HPDE6-E6E7 (cell line): ENCODE measurements at regions not wholly inside any gene's neighbourhood (a gene's known extent, or its start where the extent isn't known, plus 50 kb on each side); places are given as distances from the start of the nearest gene placed in this dataset.

Experiments used
- DNase-seq: peaks from one replicate; pipeline ENCODE4 v3.0.0; 2011; ENCODE audit warnings: missing footprints; ENCODE audit errors: extremely low spot score

DNA sequence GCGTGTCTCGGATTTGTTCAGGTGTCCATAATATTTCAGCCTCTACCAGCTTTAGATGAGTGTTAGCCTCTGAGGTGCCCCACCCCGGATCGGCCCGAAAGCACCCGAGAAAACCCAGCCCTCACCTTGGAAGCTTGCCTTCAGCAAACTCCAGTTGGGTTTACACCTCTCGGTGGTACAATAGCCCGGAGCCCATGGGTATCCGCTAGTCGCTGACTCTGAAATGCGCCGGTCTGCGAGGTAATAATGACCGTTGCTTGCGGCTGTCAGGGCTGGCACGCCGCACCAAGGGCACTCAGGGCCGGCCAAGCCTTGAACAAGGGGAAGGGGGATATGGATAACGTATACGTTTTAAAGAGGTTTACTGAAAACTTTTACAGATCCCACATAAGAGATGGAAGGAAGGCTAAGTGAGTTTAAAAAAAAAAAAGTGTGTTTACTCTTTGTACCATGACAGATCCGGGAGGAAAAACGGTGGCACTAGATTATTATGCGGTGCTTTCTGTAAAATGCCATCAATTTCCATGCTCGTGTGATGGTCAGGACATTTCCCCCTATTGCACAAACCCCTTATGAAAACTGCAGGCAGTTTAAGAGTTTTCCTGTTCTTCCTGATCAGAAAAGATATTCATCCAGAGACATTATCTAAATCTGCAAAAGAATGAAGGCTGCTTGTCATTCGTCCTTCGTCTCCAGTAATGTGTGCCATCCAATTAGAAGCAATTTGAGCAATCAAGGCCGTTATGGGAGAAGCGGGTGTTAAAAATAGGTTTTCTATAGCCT lies 124.2 kb downstream of the TMEM161B start:
- no peak for DNase-seq

DNA sequence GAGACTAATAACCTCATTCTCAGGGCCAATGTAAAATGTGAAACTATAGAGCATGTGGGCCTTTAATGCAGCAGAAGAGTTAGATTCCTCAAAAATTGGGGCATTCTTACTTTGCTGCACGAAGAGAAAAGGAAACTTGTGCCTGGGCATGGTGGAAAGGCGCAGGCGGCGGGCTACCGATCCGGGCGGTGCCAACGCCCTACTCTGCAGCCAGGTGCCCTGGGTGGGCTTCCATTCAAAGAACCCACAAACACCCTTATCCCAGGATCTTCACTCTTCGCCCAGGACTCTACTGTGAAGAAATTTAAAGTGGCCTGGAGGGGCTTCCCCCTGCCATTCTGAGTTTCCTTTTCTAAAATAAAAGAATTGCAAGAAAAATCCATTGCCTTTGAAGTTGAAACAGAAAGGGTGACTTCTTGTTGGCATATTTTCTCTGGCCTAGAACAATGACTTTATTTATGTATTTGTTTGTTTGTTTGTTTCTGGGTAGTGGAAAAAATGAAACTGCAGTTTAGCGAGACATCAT lies 124.9 kb downstream of the TMEM161B start:
- no peak for DNase-seq

DNA sequence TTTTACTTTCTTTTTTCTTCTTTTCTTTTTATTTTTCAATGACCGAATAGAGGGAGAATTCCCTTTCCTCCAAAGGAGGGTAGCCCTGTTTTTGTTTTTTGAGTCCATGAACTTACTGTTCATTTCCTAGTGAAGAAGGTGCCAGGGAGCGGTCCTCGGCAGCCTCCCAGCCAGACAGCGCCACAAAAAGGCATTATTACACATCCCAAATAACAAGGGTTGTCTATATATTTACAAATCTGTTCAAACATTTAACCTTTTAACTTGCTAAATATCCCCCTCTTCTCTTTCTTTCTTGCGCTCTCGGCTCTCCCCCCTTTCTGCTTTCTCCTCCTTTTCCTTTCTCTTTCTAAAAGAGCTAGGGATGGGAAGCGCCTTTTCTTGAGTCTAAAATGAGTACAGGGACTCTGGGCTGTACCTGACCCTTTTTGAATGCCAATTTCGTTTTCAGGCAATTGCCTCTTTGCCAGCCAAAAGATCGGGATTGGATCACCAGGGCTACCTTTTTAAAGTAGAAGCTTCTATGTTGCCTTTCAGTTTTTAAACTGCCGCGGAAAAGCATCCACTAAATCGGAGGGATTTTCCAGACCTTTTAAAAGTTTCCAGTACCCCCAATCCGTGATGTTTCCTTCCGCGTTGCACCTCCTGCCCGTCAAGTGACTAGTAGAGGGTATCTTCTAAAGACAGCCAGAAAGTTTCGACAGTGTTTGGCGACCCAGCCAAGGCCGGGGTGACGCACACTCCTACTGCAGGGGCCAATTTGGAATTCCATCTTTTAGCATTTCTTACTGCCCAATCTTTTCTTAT lies 125.6 kb downstream of the TMEM161B start:
- DNase-seq, result no peak

DNA sequence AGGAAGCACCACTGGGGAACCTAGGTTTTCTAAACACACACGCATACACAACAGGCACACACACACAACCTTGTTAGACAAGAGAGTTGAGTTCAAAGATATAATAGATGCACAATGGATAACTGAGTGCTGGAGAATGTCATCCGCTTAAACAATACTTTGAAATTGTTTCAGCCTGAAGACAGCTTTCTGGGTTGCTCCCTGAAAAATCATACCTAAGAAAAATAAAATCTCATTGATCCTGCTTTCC lies 126.1 kb downstream of the TMEM161B start:
- no peak for DNase-seq

DNA sequence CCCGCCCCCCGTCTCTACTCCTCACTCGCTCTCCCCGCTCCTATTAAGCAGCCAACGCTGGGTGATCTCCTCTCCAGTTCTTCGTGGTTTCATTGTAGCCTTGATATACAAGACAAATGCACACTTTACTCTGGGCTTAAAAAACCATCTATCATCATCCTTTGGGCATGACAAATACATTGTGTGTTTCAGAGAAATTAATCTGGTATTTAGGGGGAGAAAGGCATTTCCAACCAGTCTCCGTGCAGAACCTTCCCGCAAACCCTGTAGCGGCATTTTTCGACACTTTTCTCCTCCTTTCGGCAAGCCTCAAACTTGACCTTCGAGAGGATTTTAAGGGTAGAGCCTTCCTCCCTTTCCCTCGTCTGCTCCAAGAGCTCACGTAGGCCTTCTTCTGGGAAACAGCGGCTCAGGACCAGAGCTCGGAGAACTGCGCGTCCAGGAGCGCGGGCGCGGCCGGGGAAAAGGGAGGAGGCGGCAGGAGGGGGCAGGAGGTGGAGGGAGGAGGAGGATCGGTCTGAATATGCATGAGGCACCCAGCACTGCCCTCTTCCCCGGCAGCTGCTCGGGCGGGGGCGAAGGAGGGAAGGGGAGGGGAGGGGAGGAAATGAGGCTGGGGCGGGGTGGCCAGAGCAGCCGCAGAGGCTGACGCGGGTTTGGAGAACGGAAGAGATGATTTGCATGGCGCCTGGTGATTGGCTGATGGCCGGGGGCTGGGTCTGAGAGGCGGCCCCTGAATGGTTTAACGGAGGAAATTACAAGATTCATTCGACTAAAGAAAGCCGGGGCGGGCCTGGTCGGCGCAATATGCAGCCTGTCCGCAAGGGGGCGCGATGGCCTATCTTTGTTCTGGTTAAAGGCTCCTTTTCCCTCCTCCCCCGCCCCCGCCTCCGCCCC lies 127.5 kb downstream of the TMEM161B start:
- DNase-seq, result peak; percentile 90

DNA sequence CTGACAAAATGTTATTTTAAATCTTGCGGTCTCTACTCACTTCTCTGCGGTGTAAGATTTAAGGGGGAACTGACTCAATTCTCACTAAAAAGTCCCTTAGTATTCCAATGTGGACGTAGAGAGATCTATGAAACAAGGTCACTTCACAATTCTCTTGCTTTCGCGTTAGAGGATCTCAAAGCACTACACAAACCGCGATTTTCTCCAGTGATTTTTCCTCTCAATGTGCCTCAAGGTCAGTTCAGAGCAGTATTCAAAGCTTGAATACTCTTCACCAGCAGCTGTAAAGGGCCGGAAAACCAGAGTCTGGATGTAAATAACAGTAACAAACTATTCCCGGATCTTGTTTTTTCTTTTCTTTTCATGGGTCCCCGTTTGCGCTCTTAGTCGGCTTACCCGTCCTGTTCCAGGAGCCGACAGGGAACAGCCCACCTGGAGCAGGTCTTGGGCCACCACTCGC lies 128.2 kb downstream of the TMEM161B start:
- DNase-seq, result no peak

DNA sequence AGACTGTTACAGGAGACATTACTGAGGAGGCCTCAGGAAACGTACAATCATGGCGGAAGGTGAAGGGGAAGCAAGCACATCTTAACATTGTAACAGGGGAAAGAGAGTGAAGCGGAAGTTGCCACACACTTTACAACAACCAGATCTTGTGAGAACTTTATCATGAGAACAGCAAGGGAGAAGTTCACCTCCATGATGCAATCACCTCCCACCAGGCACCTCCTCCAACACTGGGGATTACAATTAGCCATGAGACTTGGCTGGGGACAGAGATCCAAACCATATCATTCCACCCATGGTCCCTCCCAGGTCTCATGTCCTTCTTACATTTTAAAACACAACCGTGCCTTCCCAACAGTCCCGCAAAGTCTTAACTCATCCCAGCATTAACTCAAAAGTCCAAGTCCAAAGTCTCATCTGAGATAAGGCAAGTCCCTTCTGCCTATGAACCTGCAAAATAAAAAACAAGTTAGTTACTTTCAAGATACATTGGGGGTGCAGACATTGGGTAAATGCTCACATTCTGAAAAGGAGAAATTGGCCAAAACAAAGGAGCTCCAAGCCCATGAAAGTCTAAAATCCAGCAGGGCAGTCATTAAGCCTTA lies 138.3 kb downstream of the TMEM161B start:
- no peak for DNase-seq

DNA sequence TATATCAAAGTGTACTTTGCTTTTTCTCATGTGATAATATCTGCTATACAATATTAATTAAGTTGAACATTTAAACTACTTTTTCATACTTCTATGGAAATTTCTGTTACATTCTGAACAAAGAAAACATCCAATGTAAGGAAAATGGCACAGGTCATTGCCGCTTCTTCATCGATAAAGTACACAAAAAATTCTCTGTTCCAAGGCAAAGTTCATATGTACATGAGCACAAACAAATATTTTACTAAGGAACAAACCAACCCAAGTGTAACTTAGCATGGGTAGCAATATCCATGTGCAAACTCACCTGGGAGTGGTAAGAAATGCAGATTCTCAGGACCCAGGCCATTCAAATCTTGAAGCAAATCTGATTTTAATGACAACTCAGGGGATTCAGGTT lies 139.8 kb downstream of the TMEM161B start:
- no peak for DNase-seq

DNA sequence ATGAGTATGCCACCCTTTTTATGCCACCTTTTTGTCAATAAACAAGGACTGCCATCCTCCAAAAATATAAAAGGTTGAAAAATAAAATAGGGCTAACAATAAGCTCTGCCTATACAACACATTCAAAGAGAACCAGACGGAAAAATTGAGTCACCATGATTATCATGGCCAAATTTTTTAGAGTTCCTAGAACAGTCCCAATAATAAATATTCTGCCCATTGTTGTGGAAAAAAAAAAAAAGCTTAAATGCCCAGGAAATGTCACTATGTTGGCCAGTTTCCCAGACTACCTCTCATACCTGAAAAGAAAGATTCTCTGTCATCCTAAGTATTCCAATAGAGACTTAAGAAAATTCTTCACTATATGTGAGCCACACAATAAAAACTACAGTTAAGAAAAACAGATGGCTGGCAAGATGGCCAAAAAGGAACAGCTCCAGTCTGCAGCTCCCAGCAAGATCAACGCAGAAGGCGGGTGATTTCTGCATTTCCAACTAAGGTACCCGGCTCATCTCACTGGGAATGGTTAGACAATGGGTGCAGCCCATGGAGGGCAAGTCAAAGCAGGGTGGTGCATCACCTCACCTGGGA lies 149.0 kb downstream of the TMEM161B start:
- no peak for DNase-seq

DNA sequence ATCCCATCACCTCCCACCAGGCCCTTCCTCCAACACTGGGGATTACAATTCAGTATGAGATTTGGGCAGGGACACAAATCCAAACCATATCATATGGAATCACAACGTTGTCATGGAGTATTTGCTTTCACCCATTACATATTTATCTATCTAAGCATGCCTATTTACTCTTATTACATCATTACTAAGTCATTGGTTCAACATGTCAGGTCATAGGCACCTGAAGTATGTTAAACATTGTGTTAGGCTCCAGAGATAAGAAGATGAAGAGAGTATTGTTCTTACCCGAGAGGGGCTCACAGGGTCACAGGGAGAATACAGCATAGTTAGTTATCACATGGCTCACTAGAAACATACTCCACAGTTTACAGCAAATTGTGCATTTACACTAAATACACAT lies 150.5 kb downstream of the TMEM161B start:
- no peak for DNase-seq

DNA sequence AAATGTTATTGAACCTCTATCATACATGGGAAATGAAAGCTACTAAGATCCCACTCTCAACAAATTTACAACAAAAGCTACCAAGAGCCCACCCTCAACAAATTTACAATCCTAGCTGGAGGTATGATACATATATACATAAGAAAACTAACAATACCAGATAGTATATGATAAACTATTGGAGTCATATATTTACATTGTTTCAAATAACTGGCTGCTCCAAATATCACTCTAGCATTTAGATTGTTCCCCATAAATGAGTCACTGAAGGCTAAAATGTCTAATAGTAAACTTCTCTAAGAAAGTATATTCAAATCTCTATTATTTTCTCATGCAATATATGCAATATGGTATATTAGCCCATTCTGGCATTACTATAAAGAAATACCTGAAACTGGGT lies 151.1 kb downstream of the TMEM161B start:
- DNase-seq, result no peak

DNA sequence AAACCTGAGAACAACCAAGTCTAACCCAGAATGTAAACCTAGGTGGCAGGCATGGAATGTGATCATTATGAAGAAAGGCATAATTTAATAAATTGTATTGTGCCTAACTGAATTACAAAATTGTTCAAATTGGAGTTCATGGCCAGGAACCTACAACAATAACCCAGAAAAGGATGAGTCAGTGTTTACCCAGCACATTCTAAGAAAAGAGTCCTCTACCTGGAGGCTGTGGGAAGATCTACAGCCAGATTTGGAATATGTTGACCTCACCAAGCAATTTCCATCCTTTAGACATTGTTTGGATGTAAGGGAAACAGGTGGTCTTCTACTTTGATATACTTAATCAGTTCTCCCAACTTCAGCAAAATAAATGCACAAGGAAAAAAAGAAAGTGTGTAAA lies 152.2 kb downstream of the TMEM161B start:
- peak; percentile 8 for DNase-seq

DNA sequence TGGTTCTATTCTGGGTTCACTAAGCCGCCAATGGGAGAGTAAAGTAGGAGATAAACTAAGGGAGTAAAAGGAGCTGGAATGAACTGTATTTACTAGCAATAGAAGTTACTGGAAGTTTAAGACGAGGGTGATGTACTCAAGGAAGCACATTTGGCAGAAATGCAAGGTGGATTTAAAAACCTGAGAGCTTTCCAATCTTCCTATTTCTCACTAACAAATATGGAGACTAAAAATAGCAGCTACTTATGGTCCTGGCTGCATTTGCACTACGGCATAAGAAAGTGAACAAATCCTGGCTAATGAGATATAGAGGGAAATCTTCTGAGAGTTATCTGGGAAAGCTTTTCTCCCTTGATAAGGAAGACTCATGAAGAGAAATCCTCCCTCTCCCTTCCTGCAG lies 153.4 kb downstream of the TMEM161B start:
- no peak for DNase-seq

DNA sequence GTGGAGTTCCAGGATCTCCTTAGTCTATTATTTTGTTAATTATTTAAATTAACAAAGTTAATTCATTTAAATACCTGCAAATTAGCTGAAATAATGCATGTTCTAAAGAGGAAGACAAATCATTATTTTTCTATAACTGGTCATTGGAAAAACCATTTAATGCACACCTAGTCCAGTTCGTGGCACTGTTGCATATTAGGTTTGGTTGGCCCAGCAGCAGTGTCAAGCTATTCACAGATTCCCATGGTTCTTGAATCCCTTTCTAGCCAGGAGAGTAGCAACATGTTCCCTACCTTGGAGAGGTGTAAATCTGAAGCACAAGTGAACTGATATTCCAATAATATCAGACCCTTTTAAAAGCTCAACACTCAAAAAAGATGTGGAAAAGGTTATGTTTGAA lies 155.2 kb downstream of the TMEM161B start:
- DNase-seq, result no peak

DNA sequence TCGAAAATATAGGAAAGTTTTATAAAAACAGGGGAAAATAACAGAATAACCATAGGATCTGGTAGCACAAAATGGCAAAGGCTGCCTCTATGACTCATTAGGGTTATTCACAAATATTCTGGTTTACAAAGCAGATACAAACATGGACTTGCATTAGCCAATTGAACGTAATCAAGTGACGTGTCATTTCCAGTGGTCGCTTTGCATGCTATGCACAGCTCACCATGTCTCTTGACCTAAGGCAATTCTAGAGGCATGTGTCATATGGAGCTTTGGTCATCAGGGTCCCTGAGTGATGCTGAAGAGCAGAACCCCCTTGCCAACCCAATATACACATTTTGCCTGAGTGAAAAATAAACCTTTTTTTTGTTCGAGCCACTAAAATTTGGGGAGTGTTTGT lies 158.8 kb downstream of the TMEM161B start:
- no peak for DNase-seq

DNA sequence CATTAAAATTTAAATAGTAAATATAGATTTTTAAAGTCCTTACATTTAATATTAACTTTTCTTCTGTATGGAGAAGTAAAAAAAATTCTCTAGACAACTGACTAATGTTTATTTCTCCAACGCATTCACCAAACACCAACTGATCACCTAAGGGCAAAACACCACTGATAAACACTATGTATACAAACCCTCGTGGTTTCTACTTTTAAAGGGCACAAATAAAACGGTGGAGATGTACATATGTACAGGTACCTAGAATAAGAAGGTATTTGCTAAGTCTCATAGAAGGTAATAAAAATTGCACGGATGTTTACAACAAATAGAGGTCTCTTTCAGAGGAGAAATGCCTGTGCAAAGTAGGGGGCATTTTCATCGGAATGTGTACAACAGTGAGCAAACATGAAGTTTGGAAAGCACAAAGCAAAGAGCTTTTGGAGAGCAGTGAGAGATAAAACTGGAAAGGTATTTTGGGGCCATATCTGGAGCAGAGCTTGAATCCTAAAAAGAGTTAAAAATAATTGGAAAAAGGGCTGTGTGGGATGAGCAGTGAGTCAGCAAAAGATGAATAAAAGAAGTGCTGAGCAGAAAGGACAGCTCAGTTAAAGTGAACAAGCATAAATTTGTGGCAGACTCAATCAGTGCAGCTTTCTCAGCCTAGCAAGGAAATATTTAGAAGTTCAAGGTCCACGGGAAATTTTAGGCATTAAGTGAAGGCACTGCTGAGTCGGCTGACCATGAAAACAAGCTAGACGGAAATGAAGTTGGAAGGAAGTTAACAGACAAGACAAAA lies 160.0 kb downstream of the TMEM161B start:
- no peak for DNase-seq

DNA sequence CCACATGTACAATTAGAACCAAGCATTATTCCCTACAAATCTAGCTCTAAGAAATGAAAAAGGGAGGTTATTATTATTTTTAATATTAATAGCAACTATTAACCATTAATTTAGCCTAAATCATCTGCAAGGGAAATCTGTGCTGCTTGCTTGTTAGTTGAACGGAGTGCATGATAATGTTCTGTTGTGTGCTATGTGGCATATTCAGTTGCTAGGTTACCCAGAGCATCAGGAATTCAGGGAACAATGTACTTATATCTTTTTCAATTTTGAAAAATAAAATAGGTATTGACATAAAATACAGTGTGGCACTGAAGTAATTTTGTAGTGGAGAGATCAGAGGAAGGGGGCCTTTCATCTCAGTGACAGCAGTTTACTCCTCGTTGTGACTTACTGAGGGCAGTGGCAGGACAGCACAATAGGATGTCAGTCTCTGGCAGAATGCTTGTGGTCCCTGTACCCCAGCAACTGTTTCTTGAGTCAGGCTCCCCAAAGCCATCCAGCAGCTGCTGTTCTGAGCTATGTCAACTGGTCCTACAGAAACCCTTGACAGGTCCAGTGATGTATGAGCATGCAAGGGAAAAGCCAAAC lies 173.6 kb downstream of the TMEM161B start:
- no peak for DNase-seq

DNA sequence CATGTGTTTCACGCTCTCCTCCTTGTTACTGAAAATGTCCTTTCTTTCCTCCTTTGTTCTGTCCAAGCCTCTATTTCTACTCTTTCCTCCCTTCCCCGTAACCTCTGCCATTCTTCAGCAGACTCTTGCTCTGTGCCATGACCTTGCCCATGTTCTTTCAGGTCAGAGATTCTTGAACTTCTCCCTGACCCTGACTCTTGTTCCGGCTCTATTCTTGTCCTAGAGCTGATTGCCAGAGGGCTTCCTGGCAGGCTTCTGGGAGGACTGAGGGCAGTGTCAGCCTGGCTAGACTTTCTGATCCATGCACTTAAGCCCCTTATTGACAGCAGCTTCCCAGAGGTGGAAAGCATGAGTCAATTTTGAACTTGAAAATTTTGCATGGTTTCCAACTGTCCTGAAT lies 174.2 kb downstream of the TMEM161B start:
- no peak for DNase-seq

DNA sequence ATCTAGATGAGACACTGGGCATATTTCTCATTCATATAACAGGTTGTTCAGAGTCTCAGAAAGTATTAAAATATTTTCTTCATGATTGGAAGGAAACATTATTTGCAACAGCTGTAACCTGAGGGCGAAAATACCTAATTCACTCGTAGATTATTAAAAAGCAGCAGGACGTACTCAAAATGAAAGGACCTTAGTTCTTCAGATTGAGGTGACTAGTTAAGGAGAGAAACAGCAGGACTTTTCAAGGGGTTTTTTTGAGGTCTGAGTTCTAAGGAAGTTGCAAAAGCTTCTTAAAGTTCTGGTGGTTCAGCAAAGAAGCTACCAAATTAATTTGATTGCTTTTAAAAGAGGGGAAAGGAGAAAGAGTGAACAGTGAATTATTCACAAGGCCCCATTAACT lies 174.9 kb downstream of the TMEM161B start:
- DNase-seq, result no peak

DNA sequence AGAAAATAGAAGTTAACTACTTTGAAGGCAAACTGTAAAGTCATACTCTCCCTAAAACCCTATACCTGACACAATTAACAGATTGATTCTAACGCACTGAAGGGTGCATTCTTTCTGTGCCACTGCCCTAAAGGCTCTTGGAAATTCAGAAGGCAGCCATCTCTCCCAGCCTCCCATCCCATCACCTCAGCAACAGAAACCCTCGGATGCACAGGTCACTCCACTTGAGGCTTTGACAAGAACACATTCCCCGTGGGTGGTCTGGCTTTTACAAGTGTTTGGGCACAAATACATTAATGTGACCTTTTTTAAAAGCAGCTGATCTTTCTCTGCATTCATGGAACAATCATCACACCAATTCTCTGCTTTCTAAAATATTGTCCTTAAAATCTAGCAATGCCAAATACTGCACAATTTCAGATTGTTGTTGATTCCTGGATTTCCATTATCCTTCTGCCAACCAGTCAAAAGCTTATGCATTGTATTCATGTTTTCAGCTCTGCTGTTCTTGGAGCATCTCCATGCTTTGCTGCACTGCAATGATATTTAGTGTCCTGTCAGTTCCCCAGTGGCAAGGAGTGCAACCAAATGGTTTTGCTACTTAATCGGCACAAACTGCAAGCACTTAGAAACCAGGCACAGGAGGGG lies 175.6 kb downstream of the TMEM161B start:
- DNase-seq, result no peak
